Stomach (tissue), 4 donors: ENCODE measurements at regions not wholly inside any gene's neighbourhood (a gene's known extent, or its start where the extent isn't known, plus 50 kb on each side); places are given as distances from the start of the nearest gene placed in this dataset.

Source experiments
- POLR2A ChIP-seq, 4 donors: fragments of 450-650 bp; IDR thresholded peaks; one replicate each; pipeline ENCODE4 v1.6.1; 2016; ENCODE audit warnings: antibody characterized with exemption in 4 of 4, control low read depth in 2 of 4, mild to moderate bottlenecking in 1 of 4, moderate library complexity in 1 of 4
- TF ChIP-seq, protein P1 (sequence below), 7 experiments: fragments of 450-650 bp in 4 of 7; fragments of 200-600 bp in 3 of 7; sonication (generic) in 3 of 7; IDR thresholded peaks; one replicate each; pipeline ENCODE4 v1.5.1; 2016 to 2019; ENCODE audit warnings: antibody characterized with exemption in 7 of 7, control low read depth in 2 of 7, mild to moderate bottlenecking in 1 of 7

DNA sequence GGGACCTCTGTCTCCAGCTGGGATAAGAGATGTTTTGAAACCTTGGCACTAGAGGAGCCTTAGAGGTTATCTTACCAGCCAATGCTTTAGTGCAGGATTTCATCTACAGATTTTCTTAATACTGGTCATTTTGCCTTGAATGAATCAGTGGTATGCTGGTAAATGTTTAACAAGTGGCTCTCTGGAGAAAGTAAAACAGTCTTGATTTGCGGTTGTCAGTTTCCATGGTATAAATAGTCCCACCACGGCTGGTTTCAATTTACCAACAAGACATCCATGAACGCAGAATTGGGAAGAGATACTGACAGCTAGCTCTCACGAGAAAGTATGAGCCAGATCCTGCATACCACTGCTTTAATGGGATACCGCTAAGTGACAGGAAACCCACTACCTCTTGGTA, 56.7 kb upstream of the CXCL14 start:
- TF ChIP-seq POLR2A (IDR thresholded peaks at IDR 0.05) = no peak
- TF ChIP-seq, protein P1, sequence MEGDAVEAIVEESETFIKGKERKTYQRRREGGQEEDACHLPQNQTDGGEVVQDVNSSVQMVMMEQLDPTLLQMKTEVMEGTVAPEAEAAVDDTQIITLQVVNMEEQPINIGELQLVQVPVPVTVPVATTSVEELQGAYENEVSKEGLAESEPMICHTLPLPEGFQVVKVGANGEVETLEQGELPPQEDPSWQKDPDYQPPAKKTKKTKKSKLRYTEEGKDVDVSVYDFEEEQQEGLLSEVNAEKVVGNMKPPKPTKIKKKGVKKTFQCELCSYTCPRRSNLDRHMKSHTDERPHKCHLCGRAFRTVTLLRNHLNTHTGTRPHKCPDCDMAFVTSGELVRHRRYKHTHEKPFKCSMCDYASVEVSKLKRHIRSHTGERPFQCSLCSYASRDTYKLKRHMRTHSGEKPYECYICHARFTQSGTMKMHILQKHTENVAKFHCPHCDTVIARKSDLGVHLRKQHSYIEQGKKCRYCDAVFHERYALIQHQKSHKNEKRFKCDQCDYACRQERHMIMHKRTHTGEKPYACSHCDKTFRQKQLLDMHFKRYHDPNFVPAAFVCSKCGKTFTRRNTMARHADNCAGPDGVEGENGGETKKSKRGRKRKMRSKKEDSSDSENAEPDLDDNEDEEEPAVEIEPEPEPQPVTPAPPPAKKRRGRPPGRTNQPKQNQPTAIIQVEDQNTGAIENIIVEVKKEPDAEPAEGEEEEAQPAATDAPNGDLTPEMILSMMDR (IDR thresholded peaks at IDR 0.05) = no peak
